ENCODE measurements at regions not wholly inside any gene's neighbourhood (a gene's known extent, or its start where the extent isn't known, plus 50 kb on each side); places are given as distances from the start of the nearest gene placed in this dataset.
"Not testable (repeated sequence)": the region's sequence is repeated elsewhere in the genome, so short reads cannot be mapped to it uniquely, and the experiment has no call there.

DNA sequence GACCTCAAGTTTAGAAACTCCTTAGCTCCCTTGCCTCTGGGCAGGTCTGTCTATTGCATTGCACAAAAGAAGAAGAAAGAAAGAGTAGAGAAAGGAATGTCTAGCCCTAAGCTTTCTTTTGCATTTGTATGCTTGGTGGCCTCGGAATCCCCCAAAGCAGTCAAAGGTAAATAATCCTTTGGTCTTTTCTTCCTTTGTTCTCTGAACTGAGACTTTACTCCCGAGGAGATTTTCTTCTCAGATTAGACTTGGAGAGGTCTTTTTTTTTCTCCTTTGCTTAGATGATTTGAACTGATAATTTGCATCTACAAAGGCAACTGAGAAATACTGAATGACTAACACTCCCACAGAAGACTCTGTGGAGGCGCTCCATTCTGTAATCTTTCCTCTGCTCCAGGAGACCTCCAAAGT lies 93.2 kb downstream of the AKR1D1 start:
- no peak for DNase-seq

DNA sequence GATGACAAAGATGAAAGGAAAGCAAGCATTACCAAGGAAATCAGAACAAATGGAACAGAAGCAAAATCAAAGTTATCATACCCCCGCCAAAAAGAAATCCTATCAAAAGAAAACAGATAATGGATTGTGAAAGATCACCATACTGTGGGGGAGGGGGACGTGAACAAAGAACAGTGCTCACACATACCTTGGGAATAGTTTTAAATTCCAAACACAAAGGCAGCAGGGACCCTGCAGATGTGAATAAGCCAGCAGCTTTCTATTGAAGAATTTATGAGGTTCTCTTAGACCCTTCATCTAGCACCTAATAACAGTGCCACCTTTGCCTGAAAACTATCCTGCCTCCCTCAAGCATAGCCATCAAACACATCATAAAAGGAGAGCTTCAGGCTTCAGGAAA lies 94.0 kb downstream of the AKR1D1 start:
- DNase-seq, result no peak

GRCh38 chr7:138170959-138171703 lies 94.9 kb downstream of the AKR1D1 start:
- no peak for DNase-seq

GRCh38 chr7:138173548-138173947 lies 97.3 kb downstream of the AKR1D1 start:
- DNase-seq, result no peak

DNA sequence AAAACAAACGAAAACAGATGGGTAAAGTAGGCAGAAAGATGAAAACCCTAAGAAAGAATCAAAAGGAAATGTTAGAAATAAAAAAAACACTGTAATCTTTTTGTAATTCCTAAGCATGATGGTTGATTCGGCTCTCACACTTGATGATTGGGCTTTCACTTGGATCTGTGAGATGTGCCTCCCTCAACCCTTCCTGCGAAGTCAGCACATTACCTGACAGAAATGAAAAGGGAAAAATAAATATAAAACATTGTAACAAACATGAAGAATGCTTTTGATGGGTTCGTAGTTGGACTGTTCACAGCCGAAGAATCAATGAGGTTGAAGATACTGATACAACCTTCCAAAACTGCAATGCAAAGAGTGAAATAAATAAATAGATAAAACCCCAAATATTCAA lies 99.8 kb downstream of the AKR1D1 start:
- DNase-seq, result no peak

- DNase-seq, result no peak
These were observed 107.9 kb downstream of the AKR1D1 start for GRCh38 chr7:138184191-138184590.

GRCh38 chr7:138185132-138185908 lies 109.1 kb downstream of the AKR1D1 start:
- DNase-seq, result no peak

GRCh38 chr7:138186951-138187351 lies 110.7 kb downstream of the AKR1D1 start:
- no peak for DNase-seq

DNA sequence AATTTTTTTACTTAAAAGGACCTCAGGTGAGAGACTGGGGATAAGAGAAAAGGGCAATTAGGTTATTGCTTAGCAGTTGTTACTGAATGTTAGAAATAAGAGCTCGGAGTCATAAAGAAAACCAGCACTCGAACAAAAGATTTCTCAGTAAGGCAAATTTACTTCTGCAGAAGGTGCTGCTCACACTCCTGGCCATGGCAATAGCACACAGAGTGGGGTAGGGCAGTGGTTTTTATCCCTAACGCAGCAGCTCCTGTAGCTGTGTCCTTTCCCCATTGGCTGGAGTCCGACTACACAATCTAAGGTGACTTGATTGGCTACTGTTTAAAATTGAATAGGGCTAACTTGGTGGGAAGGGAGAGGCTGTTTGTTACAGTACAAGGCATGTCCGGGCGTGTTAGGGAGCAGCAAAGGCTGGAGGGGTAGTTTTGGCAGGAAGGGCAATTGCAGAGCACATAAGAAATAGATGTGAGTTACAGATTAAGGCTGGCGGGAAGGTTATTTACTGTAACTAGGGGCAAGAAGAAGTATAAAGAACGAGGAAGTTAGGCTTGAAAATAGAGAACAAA lies 112.1 kb downstream of the AKR1D1 start:
- no peak for DNase-seq

DNA sequence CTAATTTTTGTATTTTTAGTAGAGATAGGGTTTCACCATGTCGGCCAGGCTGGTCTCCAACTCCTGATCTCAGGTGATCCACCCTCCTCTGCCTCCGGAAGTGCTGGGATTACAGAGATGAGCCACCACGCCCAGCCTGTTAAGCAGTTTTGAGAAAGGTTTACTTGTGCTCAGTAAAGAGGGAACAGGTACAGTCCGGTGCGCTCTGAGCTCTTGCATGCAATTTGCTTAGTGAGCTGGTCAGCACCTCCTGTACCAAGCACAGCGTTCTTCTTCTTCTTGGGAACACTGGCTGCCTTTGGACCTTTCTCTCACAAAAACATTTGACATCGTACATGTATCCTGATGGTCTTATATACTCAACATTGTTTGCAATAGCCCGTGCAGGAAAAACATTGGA lies 118.3 kb downstream of the AKR1D1 start:
- no peak for DNase-seq

DNA sequence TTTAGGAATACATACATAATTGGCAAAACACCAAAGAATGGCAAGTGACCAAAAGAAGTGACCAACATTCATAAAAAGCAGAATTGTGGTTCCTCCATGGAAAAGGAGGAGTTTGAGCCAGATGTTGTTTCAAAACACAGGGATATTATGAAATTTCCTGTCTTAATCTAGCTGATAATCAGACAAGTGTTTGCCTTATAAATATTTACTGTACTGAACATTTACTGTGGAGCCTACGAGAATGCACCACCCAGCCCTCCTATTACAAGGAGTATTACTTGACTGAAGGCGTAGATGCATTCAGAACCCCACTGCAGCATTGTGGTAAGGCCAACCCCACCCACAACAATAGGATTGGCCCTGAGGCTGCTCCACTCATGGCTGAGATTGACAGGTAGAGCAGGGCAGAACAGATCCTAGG lies 118.9 kb downstream of the AKR1D1 start:
- no peak for DNase-seq

DNA sequence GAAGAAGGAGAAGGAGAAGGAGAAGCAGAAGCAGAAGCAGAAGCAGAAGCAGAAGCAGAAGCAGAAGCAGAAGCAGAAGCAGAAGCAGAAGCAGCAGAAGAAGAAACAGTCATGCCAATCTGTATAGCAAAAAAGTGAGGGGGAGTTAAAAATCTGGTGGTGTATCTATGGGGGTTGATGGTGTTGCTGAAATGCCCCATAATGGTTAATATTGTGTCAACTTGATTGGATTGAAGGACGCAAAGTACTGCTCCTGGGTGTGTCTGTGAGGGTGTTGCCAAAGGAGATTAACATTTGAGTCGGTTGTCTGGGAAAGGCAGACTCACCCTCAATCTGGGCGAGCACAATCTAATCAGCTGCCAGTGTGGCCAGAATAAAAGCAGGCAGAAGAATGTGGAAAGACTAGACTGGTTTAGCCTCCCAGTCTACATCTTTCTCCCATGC lies 120.3 kb downstream of the AKR1D1 start:
- not testable (repeated sequence) for DNase-seq

GRCh38 chr7:138196971-138197896 lies 121.0 kb downstream of the AKR1D1 start:
- no peak for DNase-seq

DNA sequence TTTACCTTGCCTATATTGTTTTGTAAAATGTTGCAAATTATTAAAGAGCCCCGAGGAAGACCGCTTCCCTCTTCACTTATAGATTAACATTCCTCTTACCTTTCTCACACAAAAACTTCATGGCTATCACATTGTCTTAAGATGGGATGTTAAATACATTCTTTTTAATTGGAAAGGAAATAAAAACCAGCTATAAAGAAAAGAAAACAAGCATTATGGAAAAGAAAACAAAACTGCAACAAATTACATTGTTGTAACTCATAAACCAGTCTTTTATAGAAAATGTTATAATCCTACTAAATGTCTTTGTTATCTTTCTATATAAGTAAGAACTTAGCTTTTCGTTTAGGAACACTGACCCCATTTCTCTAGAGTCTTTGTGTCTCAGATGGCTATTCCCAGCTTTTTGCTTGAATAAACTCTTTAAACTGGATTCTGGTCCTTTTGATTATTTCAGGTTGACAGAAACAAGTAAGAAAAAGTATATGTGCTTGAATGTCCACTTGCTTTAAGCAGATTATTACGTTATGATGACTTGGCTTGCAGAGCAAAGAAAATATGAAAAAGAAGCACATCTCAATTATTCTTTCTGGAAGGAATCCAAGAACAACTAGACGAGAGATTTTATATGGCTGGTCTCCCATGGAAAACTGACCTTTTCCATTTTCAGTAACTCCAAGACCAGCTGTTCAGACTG lies 128.2 kb downstream of the AKR1D1 start:
- DNase-seq, result no peak

DNA sequence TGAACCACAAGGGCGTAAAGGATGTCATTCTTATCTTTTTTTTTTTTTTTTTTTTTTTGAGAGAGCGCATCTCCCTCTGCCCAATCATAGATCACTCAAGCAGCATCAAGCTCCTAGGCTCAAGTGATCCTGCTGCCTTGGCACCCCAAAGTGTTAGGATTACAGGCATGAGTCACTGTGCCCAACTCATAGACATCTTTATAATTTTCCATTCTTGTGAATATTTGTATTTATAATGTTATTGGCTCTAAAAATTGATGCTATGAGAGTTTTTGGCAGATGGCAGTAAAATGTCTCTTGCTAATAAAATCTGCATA lies 128.7 kb downstream of the AKR1D1 start:
- DNase-seq, result no peak

DNA sequence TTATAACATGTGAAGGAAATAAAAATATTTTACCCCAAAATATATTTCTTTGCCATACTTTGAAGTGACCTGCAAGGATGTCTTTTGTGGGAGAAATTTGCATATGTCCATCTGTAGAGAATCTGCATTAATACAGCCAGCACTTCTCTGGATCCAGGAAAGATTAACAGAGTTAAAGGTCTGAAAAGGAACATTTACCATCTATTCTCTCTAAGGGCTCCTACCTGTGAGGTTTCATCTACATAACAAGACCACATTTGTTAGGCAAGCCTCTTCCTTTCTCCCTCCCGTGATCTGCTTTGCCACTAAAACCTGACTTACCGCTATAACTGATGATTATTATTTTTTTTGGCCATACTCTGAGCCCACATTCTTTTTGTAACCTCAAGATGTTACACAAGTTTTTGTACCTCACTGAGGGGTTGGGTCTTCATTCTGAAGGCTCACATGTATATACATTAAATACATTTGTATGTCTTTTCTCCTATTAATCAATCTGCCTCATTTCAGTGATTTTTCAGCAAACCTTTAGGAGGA lies 129.4 kb downstream of the AKR1D1 start:
- no peak for DNase-seq

DNA sequence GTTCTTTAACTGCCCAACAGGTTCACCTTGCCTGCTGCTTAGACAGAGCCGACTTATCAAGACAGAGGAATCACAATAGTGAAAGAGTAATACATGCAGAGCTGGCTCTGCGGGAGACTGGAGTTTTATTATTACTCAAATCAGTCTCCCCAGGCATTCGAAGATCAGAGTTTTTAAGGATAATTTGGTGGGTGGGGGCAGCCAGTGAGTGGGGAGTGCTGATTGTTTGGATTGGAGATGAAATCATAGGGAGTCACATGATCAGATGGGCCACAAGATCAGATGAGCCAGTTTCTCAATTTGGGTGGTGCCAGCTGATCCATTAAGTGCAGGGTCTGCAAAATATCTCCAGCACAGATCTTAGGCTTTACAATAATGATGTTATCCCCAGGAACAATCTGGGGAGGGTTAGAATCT lies 131.3 kb downstream of the AKR1D1 start:
- no peak for DNase-seq

DNA sequence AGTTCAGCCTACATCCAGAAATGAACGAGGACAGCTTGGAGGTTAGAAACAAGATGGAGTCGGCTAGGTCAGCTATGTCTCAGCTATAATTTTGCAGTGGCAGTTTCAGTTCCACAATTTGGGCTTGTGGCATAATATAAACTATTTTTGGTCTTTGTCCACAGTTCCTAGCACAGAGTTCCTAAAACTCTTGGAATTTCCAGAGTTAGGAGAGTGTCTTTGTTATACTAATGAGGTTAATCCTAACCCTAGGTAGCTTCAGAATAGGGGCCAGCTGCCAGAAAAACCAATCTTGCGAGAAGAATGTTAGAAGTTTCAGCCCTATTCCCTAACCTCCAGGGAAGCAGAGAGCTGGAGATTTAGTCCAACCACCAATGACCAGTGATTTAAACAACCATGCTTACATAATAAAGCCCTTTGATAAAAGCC lies 131.9 kb downstream of the AKR1D1 start:
- no peak for DNase-seq

GRCh38 chr7:138208864-138209263 lies 132.6 kb downstream of the AKR1D1 start:
- no peak for DNase-seq

- DNase-seq, result no peak
These were observed 136.1 kb downstream of the AKR1D1 start for GRCh38 chr7:138212314-138212713.

GRCh38 chr7:138214926-138215325 lies 138.7 kb downstream of the AKR1D1 start:
- no peak for DNase-seq

GRCh38 chr7:138220321-138220720 lies 144.1 kb downstream of the AKR1D1 start:
- not testable (repeated sequence) for DNase-seq
